Cardiac muscle cell (in vitro differentiated cells and primary cell): ENCODE measurements at regions not wholly inside any gene's neighbourhood (a gene's known extent, or its start where the extent isn't known, plus 50 kb on each side); places are given as distances from the start of the nearest gene placed in this dataset.

Source experiments
- DNase-seq, 2 donors: peaks; one replicate each; pipeline versions ENCODE4 v3.0.0 to v3.0.0-alpha.2; 2010 to 2017; ENCODE audit warnings: low read depth in 1 of 2, low spot score in 1 of 2
- H3K27ac ChIP-seq: fragments of 200-600 bp; sonication (generic); 2 replicates; pipeline ENCODE4 v1.5.1; 2016
- H3K27me3 ChIP-seq: fragments of 200-600 bp; sonication (generic); 2 replicates; pipeline ENCODE4 v1.6.0; 2016; ENCODE audit warnings: control low read depth
- H3K36me3 ChIP-seq: fragments of 200-600 bp; sonication (generic); 2 replicates; pipeline ENCODE4 v1.5.1; 2016; ENCODE audit warnings: control low read depth
- H3K4me1 ChIP-seq: fragments of 200-600 bp; sonication (generic); 2 replicates; pipeline ENCODE4 v1.8.1; 2017; ENCODE audit warnings: low read depth, mild to moderate bottlenecking, mixed run types
- H3K4me3 ChIP-seq: fragments of 200-600 bp; sonication (generic); 2 replicates; pipeline ENCODE4 v1.5.1; 2016; ENCODE audit warnings: mild to moderate bottlenecking
- H3K9me3 ChIP-seq: fragments of 200-600 bp; sonication (generic); 2 replicates; pipeline ENCODE4 v1.5.1; 2017; ENCODE audit warnings: low read depth, mild to moderate bottlenecking, control low read depth
- CTCF ChIP-seq: IDR thresholded peaks from 2 replicates; pipeline ENCODE4 v1.5.1; 2012; ENCODE audit warnings: low read depth, mild to moderate bottlenecking, low read length

GRCh38 chr2:177073611-177074010 is 139.0 kb upstream of the HNRNPA3 start:
- no peak for TF ChIP-seq CTCF
- H3K27ac ChIP-seq: no peak overlapping the region
- no peaks in the 10 kb centered on the region for H3K9me3 ChIP-seq
- peaks cover 19% of the 10 kb centered on the region for H3K27me3 ChIP-seq
- no peak for DNase-seq
- no peaks in the 10 kb centered on the region for H3K36me3 ChIP-seq
- no peaks in the 10 kb centered on the region for H3K4me1 ChIP-seq
- no peak overlapping the region for H3K4me3 ChIP-seq

- H3K4me3 ChIP-seq: no peak overlapping the region
- TF ChIP-seq CTCF: no peak
- no peaks in the 10 kb centered on the region for H3K9me3 ChIP-seq
- peaks cover 19% of the 10 kb centered on the region for H3K27me3 ChIP-seq
- H3K36me3 ChIP-seq: no peaks in the 10 kb centered on the region
- no peak overlapping the region for H3K27ac ChIP-seq
- peak in 1 of 2 donors; percentile 1 for DNase-seq
- no peaks in the 10 kb centered on the region for H3K4me1 ChIP-seq
Observed at GRCh38 chr2:177074099-177074710, 138.4 kb upstream of the HNRNPA3 start.

- Histone ChIP-seq H3K27ac (no peak overlapping the region), H3K4me3 (no peak overlapping the region), H3K27me3 (peaks cover 12% of the 10 kb centered on the region), H3K4me1 (no peaks in the 10 kb centered on the region), H3K9me3 (no peaks in the 10 kb centered on the region), H3K36me3 (no peaks in the 10 kb centered on the region)
- no peak for TF ChIP-seq CTCF
- DNase-seq: no peak
Observed at GRCh38 chr2:177075254-177075653, 137.3 kb upstream of the HNRNPA3 start.

- TF ChIP-seq CTCF: no peak
- Histone ChIP-seq H3K27me3 (peaks cover 9% of the 10 kb centered on the region), H3K9me3 (no peaks in the 10 kb centered on the region), H3K4me1 (no peaks in the 10 kb centered on the region), H3K4me3 (no peak overlapping the region), H3K27ac (no peak overlapping the region), H3K36me3 (no peaks in the 10 kb centered on the region)
- no peak for DNase-seq
Observed at GRCh38 chr2:177076636-177077179, 135.9 kb upstream of the HNRNPA3 start.

- no peak for TF ChIP-seq CTCF
- Histone ChIP-seq H3K4me3 (no peak overlapping the region), H3K4me1 (no peaks in the 10 kb centered on the region), H3K27me3 (peaks cover 9% of the 10 kb centered on the region), H3K36me3 (no peaks in the 10 kb centered on the region), H3K27ac (no peak overlapping the region), H3K9me3 (no peaks in the 10 kb centered on the region)
- DNase-seq: no peak
Observed at GRCh38 chr2:177077778-177078177, 134.8 kb upstream of the HNRNPA3 start.
